Thyroid gland (tissue), 4 donors: ENCODE measurements at regions not wholly inside any gene's neighbourhood (a gene's known extent, or its start where the extent isn't known, plus 50 kb on each side); places are given as distances from the start of the nearest gene placed in this dataset.

Experiments
- POLR2A ChIP-seq, 2 donors: fragments of 450-650 bp; IDR thresholded peaks; one replicate each; pipeline ENCODE4 v1.6.1; 2017; ENCODE audit warnings: antibody characterized with exemption in 2 of 2, mild to moderate bottlenecking in 2 of 2, moderate library complexity in 1 of 2
- TF ChIP-seq, protein P1 (sequence below), 6 experiments: fragments of 200-600 bp in 3 of 6; fragments of 450-650 bp in 3 of 6; sonication (generic) in 3 of 6; IDR thresholded peaks; one replicate each; pipeline ENCODE4 v1.5.1; 2016 to 2019; ENCODE audit warnings: antibody characterized with exemption in 6 of 6, mild to moderate bottlenecking in 2 of 6, inconsistent platforms in 1 of 6, moderate library complexity in 1 of 6

DNA sequence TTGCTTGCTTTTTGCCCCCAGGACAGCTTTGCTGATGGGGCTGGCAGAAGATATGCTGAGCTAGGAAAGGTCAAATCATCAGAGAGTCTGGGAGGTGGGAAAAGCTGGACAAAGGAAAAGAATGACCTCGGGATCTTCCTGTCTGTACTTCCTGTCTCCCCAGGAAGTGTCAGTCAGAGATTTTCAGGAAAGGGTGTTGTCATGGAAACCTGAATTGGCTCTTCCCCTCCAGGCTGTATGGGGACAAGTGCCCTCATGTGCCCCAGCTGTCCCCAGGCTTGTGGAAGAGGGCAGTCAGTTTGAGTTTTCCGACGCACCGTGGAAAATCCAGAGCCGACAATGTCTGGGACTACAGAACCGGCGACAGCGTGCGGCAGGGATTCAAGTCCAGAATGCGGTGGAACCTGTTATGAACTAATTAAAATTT is 122.7 kb upstream of the ZFHX3 start:
- TF ChIP-seq, protein P1, sequence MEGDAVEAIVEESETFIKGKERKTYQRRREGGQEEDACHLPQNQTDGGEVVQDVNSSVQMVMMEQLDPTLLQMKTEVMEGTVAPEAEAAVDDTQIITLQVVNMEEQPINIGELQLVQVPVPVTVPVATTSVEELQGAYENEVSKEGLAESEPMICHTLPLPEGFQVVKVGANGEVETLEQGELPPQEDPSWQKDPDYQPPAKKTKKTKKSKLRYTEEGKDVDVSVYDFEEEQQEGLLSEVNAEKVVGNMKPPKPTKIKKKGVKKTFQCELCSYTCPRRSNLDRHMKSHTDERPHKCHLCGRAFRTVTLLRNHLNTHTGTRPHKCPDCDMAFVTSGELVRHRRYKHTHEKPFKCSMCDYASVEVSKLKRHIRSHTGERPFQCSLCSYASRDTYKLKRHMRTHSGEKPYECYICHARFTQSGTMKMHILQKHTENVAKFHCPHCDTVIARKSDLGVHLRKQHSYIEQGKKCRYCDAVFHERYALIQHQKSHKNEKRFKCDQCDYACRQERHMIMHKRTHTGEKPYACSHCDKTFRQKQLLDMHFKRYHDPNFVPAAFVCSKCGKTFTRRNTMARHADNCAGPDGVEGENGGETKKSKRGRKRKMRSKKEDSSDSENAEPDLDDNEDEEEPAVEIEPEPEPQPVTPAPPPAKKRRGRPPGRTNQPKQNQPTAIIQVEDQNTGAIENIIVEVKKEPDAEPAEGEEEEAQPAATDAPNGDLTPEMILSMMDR (IDR thresholded peaks at IDR 0.05) = no peak
- no peak for TF ChIP-seq POLR2A (IDR thresholded peaks at IDR 0.05)
